ENCODE measurements at regions not wholly inside any gene's neighbourhood (a gene's known extent, or its start where the extent isn't known, plus 50 kb on each side); places are given as distances from the start of the nearest gene placed in this dataset.

DNA sequence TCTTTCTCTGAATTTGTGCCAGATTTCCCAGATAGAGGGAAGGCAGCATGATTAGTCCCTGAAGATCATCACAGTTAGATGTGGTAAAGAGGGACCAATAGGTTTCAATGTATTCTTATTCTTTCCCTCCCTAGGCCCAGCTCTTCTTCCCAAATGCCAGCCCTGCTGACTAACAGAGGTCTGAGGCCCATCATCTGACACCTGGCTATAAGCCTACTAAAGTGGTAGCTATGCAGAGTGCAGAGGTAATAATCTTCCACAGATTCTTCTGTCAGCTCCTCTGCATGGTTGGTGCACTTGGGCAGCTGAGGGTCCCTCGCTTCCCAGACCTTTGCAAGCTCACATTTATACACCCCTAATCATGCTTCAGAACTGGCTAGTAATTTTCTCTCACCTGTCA lies 63.7 kb upstream of the PZP start:
- TF ChIP-seq POLR2AphosphoS5 (IDR thresholded peaks at IDR 0.05), result no peak
- no peak for TF ChIP-seq CTCF (IDR thresholded peaks at IDR 0.05; ENCODE audit: poor library complexity, severe bottlenecking)
- TF ChIP-seq EZH2 (IDR thresholded peaks at IDR 0.05; ENCODE audit: borderline replicate concordance, insufficient read depth, low read length, poor library complexity, severe bottlenecking), result no peak
- TF ChIP-seq EP300 (conservative IDR thresholded peaks at IDR 0.05; ENCODE audit: poor library complexity, severe bottlenecking), result no peak
- TF ChIP-seq TAF1 (IDR thresholded peaks at IDR 0.05; ENCODE audit: low read depth), result no peak
- TF ChIP-seq, protein P1, sequence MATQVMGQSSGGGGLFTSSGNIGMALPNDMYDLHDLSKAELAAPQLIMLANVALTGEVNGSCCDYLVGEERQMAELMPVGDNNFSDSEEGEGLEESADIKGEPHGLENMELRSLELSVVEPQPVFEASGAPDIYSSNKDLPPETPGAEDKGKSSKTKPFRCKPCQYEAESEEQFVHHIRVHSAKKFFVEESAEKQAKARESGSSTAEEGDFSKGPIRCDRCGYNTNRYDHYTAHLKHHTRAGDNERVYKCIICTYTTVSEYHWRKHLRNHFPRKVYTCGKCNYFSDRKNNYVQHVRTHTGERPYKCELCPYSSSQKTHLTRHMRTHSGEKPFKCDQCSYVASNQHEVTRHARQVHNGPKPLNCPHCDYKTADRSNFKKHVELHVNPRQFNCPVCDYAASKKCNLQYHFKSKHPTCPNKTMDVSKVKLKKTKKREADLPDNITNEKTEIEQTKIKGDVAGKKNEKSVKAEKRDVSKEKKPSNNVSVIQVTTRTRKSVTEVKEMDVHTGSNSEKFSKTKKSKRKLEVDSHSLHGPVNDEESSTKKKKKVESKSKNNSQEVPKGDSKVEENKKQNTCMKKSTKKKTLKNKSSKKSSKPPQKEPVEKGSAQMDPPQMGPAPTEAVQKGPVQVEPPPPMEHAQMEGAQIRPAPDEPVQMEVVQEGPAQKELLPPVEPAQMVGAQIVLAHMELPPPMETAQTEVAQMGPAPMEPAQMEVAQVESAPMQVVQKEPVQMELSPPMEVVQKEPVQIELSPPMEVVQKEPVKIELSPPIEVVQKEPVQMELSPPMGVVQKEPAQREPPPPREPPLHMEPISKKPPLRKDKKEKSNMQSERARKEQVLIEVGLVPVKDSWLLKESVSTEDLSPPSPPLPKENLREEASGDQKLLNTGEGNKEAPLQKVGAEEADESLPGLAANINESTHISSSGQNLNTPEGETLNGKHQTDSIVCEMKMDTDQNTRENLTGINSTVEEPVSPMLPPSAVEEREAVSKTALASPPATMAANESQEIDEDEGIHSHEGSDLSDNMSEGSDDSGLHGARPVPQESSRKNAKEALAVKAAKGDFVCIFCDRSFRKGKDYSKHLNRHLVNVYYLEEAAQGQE (IDR thresholded peaks at IDR 0.05; ENCODE audit: borderline replicate concordance), result no peak
- no peak for TF ChIP-seq RAD21 (conservative IDR thresholded peaks at IDR 0.05)
- no peak for TF ChIP-seq MXI1 (conservative IDR thresholded peaks at IDR 0.05; ENCODE audit: poor library complexity, severe bottlenecking)
- no peak for TF ChIP-seq SMC3 (conservative IDR thresholded peaks at IDR 0.05; ENCODE audit: poor library complexity)
